HEK293 (cell line): ENCODE measurements at regions not wholly inside any gene's neighbourhood (a gene's known extent, or its start where the extent isn't known, plus 50 kb on each side); places are given as distances from the start of the nearest gene placed in this dataset.

Source experiments
- ZNF354C ChIP-seq: fragments of 450-650 bp; formaldehyde crosslinking; IDR thresholded peaks from 2 replicates; pipeline ENCODE4 v1.5.1; 2016; ENCODE audit warnings: missing biosample characterization, missing genetic modification characterization, low read depth, borderline replicate concordance
- ZNF768 ChIP-seq: fragments of 450-650 bp; formaldehyde crosslinking; IDR thresholded peaks from 2 replicates; pipeline ENCODE4 v1.5.1; 2018; ENCODE audit warnings: missing biosample characterization, mild to moderate bottlenecking, missing genetic modification characterization
- ZNF777 ChIP-seq: fragments of 450-650 bp; formaldehyde crosslinking; IDR thresholded peaks from 2 replicates; pipeline ENCODE4 v1.5.1; 2017; ENCODE audit warnings: missing biosample characterization, missing genetic modification characterization, borderline replicate concordance
- ZNF792 ChIP-seq: fragments of 450-650 bp; formaldehyde crosslinking; IDR thresholded peaks from 2 replicates; pipeline ENCODE4 v1.5.1; 2016; ENCODE audit warnings: missing biosample characterization, missing genetic modification characterization
- TF ChIP-seq, protein P1 (sequence below): fragments of 450-650 bp; formaldehyde crosslinking; IDR thresholded peaks from 2 replicates; pipeline ENCODE4 v1.5.1; 2016; ENCODE audit warnings: missing biosample characterization, missing genetic modification characterization, borderline replicate concordance
- TF ChIP-seq, protein P2 (sequence below): IDR thresholded peaks from 2 replicates; pipeline ENCODE4 v1.6.1; 2011; ENCODE audit warnings: mild to moderate bottlenecking, low read depth, low read length, borderline replicate concordance
- TF ChIP-seq, protein P3 (sequence below): fragments of 450-650 bp; formaldehyde crosslinking; IDR thresholded peaks from 2 replicates; pipeline ENCODE4 v1.5.1; 2016; ENCODE audit warnings: missing biosample characterization, missing genetic modification characterization
- TF ChIP-seq, protein P4 (sequence below): fragments of 450-650 bp; formaldehyde crosslinking; IDR thresholded peaks from 2 replicates; pipeline ENCODE4 v1.5.1; 2016; ENCODE audit warnings: missing biosample characterization, missing genetic modification characterization

DNA sequence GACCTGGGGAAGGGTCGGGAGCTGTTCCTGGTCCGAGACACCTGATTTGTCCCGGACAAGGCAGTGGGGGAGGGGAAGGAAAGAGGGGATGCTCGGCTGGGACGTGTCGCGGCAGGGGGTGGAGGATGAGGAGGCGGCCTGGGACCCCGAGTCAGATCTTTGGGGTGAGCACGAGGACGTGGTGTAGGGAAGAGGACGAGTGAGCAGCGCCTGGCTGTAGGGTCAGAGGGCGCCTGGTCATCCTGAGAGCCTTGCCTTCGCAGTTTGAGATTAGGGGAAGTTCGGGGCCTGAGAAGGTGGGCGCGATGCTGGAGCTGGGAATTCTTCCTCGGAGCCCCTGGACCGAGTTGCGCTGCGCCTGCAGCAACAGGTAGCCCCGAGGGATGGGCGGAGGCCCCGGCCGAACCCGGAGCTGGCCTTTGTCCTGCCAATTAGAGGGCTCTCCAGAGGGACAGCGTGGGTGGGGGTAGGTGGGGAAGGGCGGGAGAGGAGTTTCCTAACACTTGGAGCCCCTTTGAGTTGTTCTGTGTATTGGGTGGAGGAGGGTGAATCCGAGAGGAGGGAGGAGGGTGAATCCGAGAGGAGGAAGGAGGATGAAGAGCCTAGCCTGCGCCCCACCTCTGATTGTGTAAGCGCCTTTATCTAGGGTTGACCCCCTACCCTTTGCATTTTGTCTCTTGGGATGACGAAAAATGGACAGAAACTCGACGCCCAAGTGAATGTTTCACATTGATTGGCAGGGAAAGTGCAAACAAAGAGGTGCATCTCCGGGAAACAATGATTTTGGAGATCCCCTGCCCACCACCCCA is 72.0 kb downstream of the SOX4 start:
- TF ChIP-seq, protein P1, sequence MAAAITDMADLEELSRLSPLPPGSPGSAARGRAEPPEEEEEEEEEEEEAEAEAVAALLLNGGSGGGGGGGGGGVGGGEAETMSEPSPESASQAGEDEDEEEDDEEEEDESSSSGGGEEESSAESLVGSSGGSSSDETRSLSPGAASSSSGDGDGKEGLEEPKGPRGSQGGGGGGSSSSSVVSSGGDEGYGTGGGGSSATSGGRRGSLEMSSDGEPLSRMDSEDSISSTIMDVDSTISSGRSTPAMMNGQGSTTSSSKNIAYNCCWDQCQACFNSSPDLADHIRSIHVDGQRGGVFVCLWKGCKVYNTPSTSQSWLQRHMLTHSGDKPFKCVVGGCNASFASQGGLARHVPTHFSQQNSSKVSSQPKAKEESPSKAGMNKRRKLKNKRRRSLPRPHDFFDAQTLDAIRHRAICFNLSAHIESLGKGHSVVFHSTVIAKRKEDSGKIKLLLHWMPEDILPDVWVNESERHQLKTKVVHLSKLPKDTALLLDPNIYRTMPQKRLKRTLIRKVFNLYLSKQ: no peak
- TF ChIP-seq ZNF777 (tag by site-specific recombination) (no peak), ZNF354C (no peak), ZNF792 (tag by site-specific recombination) (no peak), ZNF768 (tag by site-specific recombination) (no peak)
- TF ChIP-seq, protein P2, sequence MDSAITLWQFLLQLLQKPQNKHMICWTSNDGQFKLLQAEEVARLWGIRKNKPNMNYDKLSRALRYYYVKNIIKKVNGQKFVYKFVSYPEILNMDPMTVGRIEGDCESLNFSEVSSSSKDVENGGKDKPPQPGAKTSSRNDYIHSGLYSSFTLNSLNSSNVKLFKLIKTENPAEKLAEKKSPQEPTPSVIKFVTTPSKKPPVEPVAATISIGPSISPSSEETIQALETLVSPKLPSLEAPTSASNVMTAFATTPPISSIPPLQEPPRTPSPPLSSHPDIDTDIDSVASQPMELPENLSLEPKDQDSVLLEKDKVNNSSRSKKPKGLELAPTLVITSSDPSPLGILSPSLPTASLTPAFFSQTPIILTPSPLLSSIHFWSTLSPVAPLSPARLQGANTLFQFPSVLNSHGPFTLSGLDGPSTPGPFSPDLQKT: no peak
- TF ChIP-seq, protein P3, sequence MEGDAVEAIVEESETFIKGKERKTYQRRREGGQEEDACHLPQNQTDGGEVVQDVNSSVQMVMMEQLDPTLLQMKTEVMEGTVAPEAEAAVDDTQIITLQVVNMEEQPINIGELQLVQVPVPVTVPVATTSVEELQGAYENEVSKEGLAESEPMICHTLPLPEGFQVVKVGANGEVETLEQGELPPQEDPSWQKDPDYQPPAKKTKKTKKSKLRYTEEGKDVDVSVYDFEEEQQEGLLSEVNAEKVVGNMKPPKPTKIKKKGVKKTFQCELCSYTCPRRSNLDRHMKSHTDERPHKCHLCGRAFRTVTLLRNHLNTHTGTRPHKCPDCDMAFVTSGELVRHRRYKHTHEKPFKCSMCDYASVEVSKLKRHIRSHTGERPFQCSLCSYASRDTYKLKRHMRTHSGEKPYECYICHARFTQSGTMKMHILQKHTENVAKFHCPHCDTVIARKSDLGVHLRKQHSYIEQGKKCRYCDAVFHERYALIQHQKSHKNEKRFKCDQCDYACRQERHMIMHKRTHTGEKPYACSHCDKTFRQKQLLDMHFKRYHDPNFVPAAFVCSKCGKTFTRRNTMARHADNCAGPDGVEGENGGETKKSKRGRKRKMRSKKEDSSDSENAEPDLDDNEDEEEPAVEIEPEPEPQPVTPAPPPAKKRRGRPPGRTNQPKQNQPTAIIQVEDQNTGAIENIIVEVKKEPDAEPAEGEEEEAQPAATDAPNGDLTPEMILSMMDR: no peak
- TF ChIP-seq, protein P4, sequence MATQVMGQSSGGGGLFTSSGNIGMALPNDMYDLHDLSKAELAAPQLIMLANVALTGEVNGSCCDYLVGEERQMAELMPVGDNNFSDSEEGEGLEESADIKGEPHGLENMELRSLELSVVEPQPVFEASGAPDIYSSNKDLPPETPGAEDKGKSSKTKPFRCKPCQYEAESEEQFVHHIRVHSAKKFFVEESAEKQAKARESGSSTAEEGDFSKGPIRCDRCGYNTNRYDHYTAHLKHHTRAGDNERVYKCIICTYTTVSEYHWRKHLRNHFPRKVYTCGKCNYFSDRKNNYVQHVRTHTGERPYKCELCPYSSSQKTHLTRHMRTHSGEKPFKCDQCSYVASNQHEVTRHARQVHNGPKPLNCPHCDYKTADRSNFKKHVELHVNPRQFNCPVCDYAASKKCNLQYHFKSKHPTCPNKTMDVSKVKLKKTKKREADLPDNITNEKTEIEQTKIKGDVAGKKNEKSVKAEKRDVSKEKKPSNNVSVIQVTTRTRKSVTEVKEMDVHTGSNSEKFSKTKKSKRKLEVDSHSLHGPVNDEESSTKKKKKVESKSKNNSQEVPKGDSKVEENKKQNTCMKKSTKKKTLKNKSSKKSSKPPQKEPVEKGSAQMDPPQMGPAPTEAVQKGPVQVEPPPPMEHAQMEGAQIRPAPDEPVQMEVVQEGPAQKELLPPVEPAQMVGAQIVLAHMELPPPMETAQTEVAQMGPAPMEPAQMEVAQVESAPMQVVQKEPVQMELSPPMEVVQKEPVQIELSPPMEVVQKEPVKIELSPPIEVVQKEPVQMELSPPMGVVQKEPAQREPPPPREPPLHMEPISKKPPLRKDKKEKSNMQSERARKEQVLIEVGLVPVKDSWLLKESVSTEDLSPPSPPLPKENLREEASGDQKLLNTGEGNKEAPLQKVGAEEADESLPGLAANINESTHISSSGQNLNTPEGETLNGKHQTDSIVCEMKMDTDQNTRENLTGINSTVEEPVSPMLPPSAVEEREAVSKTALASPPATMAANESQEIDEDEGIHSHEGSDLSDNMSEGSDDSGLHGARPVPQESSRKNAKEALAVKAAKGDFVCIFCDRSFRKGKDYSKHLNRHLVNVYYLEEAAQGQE (tag by site-specific recombination): no peak
